HEK293 (cell line): ENCODE measurements at regions not wholly inside any gene's neighbourhood (a gene's known extent, or its start where the extent isn't known, plus 50 kb on each side); places are given as distances from the start of the nearest gene placed in this dataset.

Experiments
- CTCF ChIA-PET: fragments of 350-600 bp; formaldehyde crosslinking; extraction: SDS; loops from one replicate; lab custom pipeline; 2021; ENCODE audit warnings: antibody characterized with exemption; lab: Yijun Ruan, JAX
- POLR2A ChIA-PET: fragments of 300-600 bp; formaldehyde crosslinking; extraction: SDS; loops from one replicate; lab custom pipeline; 2020; ENCODE audit warnings: antibody characterized with exemption, inconsistent platforms; lab: Yijun Ruan, JAX
- H3K27ac ChIP-seq: fragments of 200-500 bp; sonication (Bioruptor generic); 2 replicates; pipeline ENCODE4 v1.5.1; 2014; ENCODE audit warnings: low read depth, low read length, control low read depth, inconsistent platforms; ENCODE audit errors: extremely low read depth
- H3K36me3 ChIP-seq, 2 experiments: fragments of 200-500 bp in 1 of 2; sonication (Bioruptor generic) in 1 of 2; 1 replicate in 1 of 2; 2 replicates in 1 of 2; pipeline ENCODE4 v1.5.1; 2014 to 2017; ENCODE audit warnings: inconsistent platforms in 2 of 2, low read length in 2 of 2; ENCODE audit not compliant: control insufficient read depth in 2 of 2, insufficient read depth in 1 of 2
- H3K4me1 ChIP-seq: fragments of 200-500 bp; sonication (Bioruptor generic); 2 replicates; pipeline ENCODE4 v1.5.1; 2014; ENCODE audit warnings: mild to moderate bottlenecking, low read length, inconsistent platforms; ENCODE audit not compliant: control insufficient read depth, insufficient read depth
- H3K4me3 ChIP-seq: 2 replicates; pipeline ENCODE4 v1.5.1; 2011; ENCODE audit warnings: low read depth, mild to moderate bottlenecking, control low read depth, low read length, moderate library complexity
- H3K9me3 ChIP-seq: fragments of 200-500 bp; sonication (Bioruptor generic); 2 replicates; pipeline ENCODE4 v1.5.1; 2014; ENCODE audit warnings: low read depth, low read length, inconsistent platforms; ENCODE audit not compliant: control insufficient read depth, insufficient read depth
- HIC1 ChIP-seq: fragments of 450-650 bp; formaldehyde crosslinking; IDR thresholded peaks from 2 replicates; pipeline ENCODE4 v1.5.1; 2016; ENCODE audit warnings: missing biosample characterization, missing genetic modification characterization
- KLF1 ChIP-seq: fragments of 450-650 bp; formaldehyde crosslinking; IDR thresholded peaks from 2 replicates; pipeline ENCODE4 v1.5.1; 2016; ENCODE audit warnings: missing biosample characterization, missing genetic modification characterization
- KLF8 ChIP-seq: fragments of 450-650 bp; formaldehyde crosslinking; IDR thresholded peaks from 2 replicates; pipeline ENCODE4 v1.5.1; 2016; ENCODE audit warnings: missing biosample characterization, missing genetic modification characterization
- RBAK ChIP-seq: fragments of 450-650 bp; formaldehyde crosslinking; IDR thresholded peaks from 2 replicates; pipeline ENCODE4 v1.5.1; 2016; ENCODE audit warnings: missing biosample characterization, missing genetic modification characterization
- SALL2 ChIP-seq: fragments of 450-650 bp; formaldehyde crosslinking; IDR thresholded peaks from 2 replicates; pipeline ENCODE4 v1.5.0; 2017; ENCODE audit warnings: missing biosample characterization, mild to moderate bottlenecking, missing genetic modification characterization, borderline replicate concordance
- SCRT1 ChIP-seq: fragments of 450-650 bp; formaldehyde crosslinking; IDR thresholded peaks from 2 replicates; pipeline ENCODE4 v1.5.1; 2016; ENCODE audit warnings: missing biosample characterization, missing genetic modification characterization, borderline replicate concordance
- SCRT2 ChIP-seq: fragments of 450-650 bp; formaldehyde crosslinking; IDR thresholded peaks from 2 replicates; pipeline ENCODE4 v1.5.1; 2016; ENCODE audit warnings: missing biosample characterization, missing genetic modification characterization
- ZNF18 ChIP-seq: fragments of 450-650 bp; formaldehyde crosslinking; IDR thresholded peaks from 2 replicates; pipeline ENCODE4 v1.5.1; 2016; ENCODE audit warnings: missing biosample characterization, missing genetic modification characterization
- ZNF394 ChIP-seq: fragments of 450-650 bp; formaldehyde crosslinking; IDR thresholded peaks from 2 replicates; pipeline ENCODE4 v1.5.1; 2016; ENCODE audit warnings: missing biosample characterization, missing genetic modification characterization, mild to moderate bottlenecking, moderate library complexity, borderline replicate concordance
- ZNF426 ChIP-seq: fragments of 450-650 bp; formaldehyde crosslinking; IDR thresholded peaks from 2 replicates; pipeline ENCODE4 v1.5.1; 2017; ENCODE audit warnings: missing biosample characterization, missing genetic modification characterization, mild to moderate bottlenecking, inconsistent platforms, moderate library complexity
- ZNF549 ChIP-seq: fragments of 450-650 bp; IDR thresholded peaks from 2 replicates; pipeline ENCODE4 v1.5.1; 2018; ENCODE audit warnings: missing biosample characterization, missing genetic modification characterization, mild to moderate bottlenecking, inconsistent platforms, moderate library complexity
- ZNF585B ChIP-seq: fragments of 450-650 bp; formaldehyde crosslinking; IDR thresholded peaks from 2 replicates; pipeline ENCODE4 v1.5.1; 2016; ENCODE audit warnings: missing biosample characterization, missing genetic modification characterization

- ChIA-PET POLR2A (no interaction called here), CTCF (no interaction called here)
- no peaks in the 10 kb centered on the region for H3K9me3 ChIP-seq
- H3K36me3 ChIP-seq = no peaks in the 10 kb centered on the region
- H3K4me3 ChIP-seq = no peak overlapping the region
- no peak overlapping the region for H3K27ac ChIP-seq
- TF ChIP-seq SCRT2 (tag by site-specific recombination) (no peak), ZNF394 (tag by site-specific recombination) (no peak), ZNF426 (tag by site-specific recombination) (no peak), KLF8 (tag by site-specific recombination) (no peak), ZNF18 (tag by site-specific recombination) (no peak), KLF1 (tag by site-specific recombination) (no peak), ZNF549 (tag by site-specific recombination) (no peak)
- H3K4me1 ChIP-seq = no peaks in the 10 kb centered on the region
These were observed 55.9 kb upstream of the DIO3 start for GRCh38 chr14:101505236-101505970.

- ChIA-PET POLR2A (no interaction called here), CTCF (no interaction called here)
- H3K27ac ChIP-seq = no peak overlapping the region
These were observed 54.9 kb upstream of the DIO3 start for GRCh38 chr14:101506211-101506925.

GRCh38 chr14:101506926-101507835 lies 54.1 kb upstream of the DIO3 start:
- POLR2A ChIA-PET = no interaction called here
- Histone ChIP-seq H3K4me3 (no peak overlapping the region), H3K4me1 (no peaks in the 10 kb centered on the region)
- no peak for TF ChIP-seq ZNF585B
- TF ChIP-seq SALL2 (tag by site-specific recombination) = no peak
- no peak for TF ChIP-seq RBAK (tag by site-specific recombination)
- TF ChIP-seq, all 188 proteins: peak for 0
- Histone ChIP-seq H3K9me3 (no peaks in the 10 kb centered on the region), H3K27ac (no peak overlapping the region), H3K36me3 (no peaks in the 10 kb centered on the region)
- CTCF ChIA-PET = no interaction called here

More at GRCh38 chr14:101506211-101506925, 54.9 kb upstream of the DIO3 start:
- Histone ChIP-seq H3K4me3 (no peak overlapping the region), H3K4me1 (no peaks in the 10 kb centered on the region), H3K9me3 (no peaks in the 10 kb centered on the region), H3K36me3 (no peaks in the 10 kb centered on the region)
- TF ChIP-seq HIC1 (tag by site-specific recombination) (no peak), SCRT1 (tag by site-specific recombination) (no peak)
